ENCODE measurements at regions not wholly inside any gene's neighbourhood (a gene's known extent, or its start where the extent isn't known, plus 50 kb on each side); places are given as distances from the start of the nearest gene placed in this dataset.
"Not testable (repeated sequence)": the region's sequence is repeated elsewhere in the genome, so short reads cannot be mapped to it uniquely, and the experiment has no call there.

- DNase-seq (ENCODE audit: low spot score): no peak
- H3K4me3 Mint-ChIP-seq: no peak overlapping the region
- H3K9me3 Mint-ChIP-seq: peaks cover 32% of the 10 kb centered on the region
- no peak overlapping the region for H3K27ac Mint-ChIP-seq
- no peaks in the 10 kb centered on the region for H3K27me3 Mint-ChIP-seq (ENCODE audit: low read depth)
- no peaks in the 10 kb centered on the region for H3K36me3 Mint-ChIP-seq (ENCODE audit: low read depth)
- no peaks in the 10 kb centered on the region for H3K4me1 Mint-ChIP-seq (ENCODE audit: low read depth)
Observed at GRCh38 chr14:28303248-28303647, 463.3 kb upstream of the FOXG1 start.

GRCh38 chr14:28305938-28306337 is 460.6 kb upstream of the FOXG1 start:
- H3K27ac Mint-ChIP-seq: no peak overlapping the region
- no peaks in the 10 kb centered on the region for H3K4me1 Mint-ChIP-seq (ENCODE audit: low read depth)
- no peaks in the 10 kb centered on the region for H3K36me3 Mint-ChIP-seq (ENCODE audit: low read depth)
- no peak for DNase-seq (ENCODE audit: low spot score)
- no peak overlapping the region for H3K4me3 Mint-ChIP-seq
- H3K27me3 Mint-ChIP-seq (ENCODE audit: low read depth): no peaks in the 10 kb centered on the region
- peaks cover 30% of the 10 kb centered on the region for H3K9me3 Mint-ChIP-seq

GRCh38 chr14:28307506-28307905 is 459.1 kb upstream of the FOXG1 start:
- H3K4me1 Mint-ChIP-seq (ENCODE audit: low read depth): no peaks in the 10 kb centered on the region
- H3K27me3 Mint-ChIP-seq (ENCODE audit: low read depth): no peaks in the 10 kb centered on the region
- H3K27ac Mint-ChIP-seq: no peak overlapping the region
- H3K4me3 Mint-ChIP-seq: no peak overlapping the region
- H3K36me3 Mint-ChIP-seq (ENCODE audit: low read depth): no peaks in the 10 kb centered on the region
- DNase-seq (ENCODE audit: low spot score): no peak
- H3K9me3 Mint-ChIP-seq: peaks cover 27% of the 10 kb centered on the region

GRCh38 chr14:28308734-28309133 is 457.9 kb upstream of the FOXG1 start:
- H3K27ac Mint-ChIP-seq: no peak overlapping the region
- peaks cover 19% of the 10 kb centered on the region for H3K9me3 Mint-ChIP-seq
- H3K4me1 Mint-ChIP-seq (ENCODE audit: low read depth): no peaks in the 10 kb centered on the region
- H3K27me3 Mint-ChIP-seq (ENCODE audit: low read depth): no peaks in the 10 kb centered on the region
- no peaks in the 10 kb centered on the region for H3K36me3 Mint-ChIP-seq (ENCODE audit: low read depth)
- no peak overlapping the region for H3K4me3 Mint-ChIP-seq
- no peak for DNase-seq (ENCODE audit: low spot score)

GRCh38 chr14:28317890-28318675 is 448.5 kb upstream of the FOXG1 start:
- H3K4me1 Mint-ChIP-seq (ENCODE audit: low read depth): not testable (repeated sequence)

GRCh38 chr14:28321475-28322244 is 444.9 kb upstream of the FOXG1 start:
- H3K36me3 Mint-ChIP-seq (ENCODE audit: low read depth): no peaks in the 10 kb centered on the region
- no peak overlapping the region for H3K27ac Mint-ChIP-seq
- no peak for DNase-seq (ENCODE audit: low spot score)
- no peaks in the 10 kb centered on the region for H3K27me3 Mint-ChIP-seq (ENCODE audit: low read depth)
- H3K4me1 Mint-ChIP-seq (ENCODE audit: low read depth): no peaks in the 10 kb centered on the region
- H3K4me3 Mint-ChIP-seq: no peak overlapping the region
- peaks cover 19% of the 10 kb centered on the region for H3K9me3 Mint-ChIP-seq

More at GRCh38 chr14:28317890-28318675, 448.5 kb upstream of the FOXG1 start:
- H3K4me3 Mint-ChIP-seq; DNase-seq (ENCODE audit: low spot score); H3K36me3 Mint-ChIP-seq (ENCODE audit: low read depth); H3K27me3 Mint-ChIP-seq (ENCODE audit: low read depth); H3K27ac Mint-ChIP-seq: not testable (repeated sequence)
- H3K9me3 Mint-ChIP-seq: peaks cover 13% of the 10 kb centered on the region

- DNase-seq (ENCODE audit: low spot score): no peak
- H3K27me3 Mint-ChIP-seq (ENCODE audit: low read depth): no peaks in the 10 kb centered on the region
- no peaks in the 10 kb centered on the region for H3K4me1 Mint-ChIP-seq (ENCODE audit: low read depth)
- peaks cover 31% of the 10 kb centered on the region for H3K9me3 Mint-ChIP-seq
- H3K4me3 Mint-ChIP-seq: no peak overlapping the region
- H3K36me3 Mint-ChIP-seq (ENCODE audit: low read depth): no peaks in the 10 kb centered on the region
- H3K27ac Mint-ChIP-seq: no peak overlapping the region
Observed at GRCh38 chr14:28323366-28323765, 443.2 kb upstream of the FOXG1 start.

GRCh38 chr14:28323951-28324741 is 442.4 kb upstream of the FOXG1 start:
- H3K4me3 Mint-ChIP-seq: no peak overlapping the region
- H3K27me3 Mint-ChIP-seq (ENCODE audit: low read depth): no peaks in the 10 kb centered on the region
- no peaks in the 10 kb centered on the region for H3K36me3 Mint-ChIP-seq (ENCODE audit: low read depth)
- no peak overlapping the region for H3K27ac Mint-ChIP-seq
- no peaks in the 10 kb centered on the region for H3K4me1 Mint-ChIP-seq (ENCODE audit: low read depth)
- peaks cover 35% of the 10 kb centered on the region for H3K9me3 Mint-ChIP-seq
- DNase-seq (ENCODE audit: low spot score): no peak

GRCh38 chr14:28340816-28341215 is 425.8 kb upstream of the FOXG1 start:
- peaks cover 34% of the 10 kb centered on the region for H3K9me3 Mint-ChIP-seq
- H3K4me3 Mint-ChIP-seq: no peak overlapping the region
- DNase-seq (ENCODE audit: low spot score): no peak
- H3K27me3 Mint-ChIP-seq (ENCODE audit: low read depth): no peaks in the 10 kb centered on the region
- no peak overlapping the region for H3K27ac Mint-ChIP-seq
- no peaks in the 10 kb centered on the region for H3K36me3 Mint-ChIP-seq (ENCODE audit: low read depth)
- H3K4me1 Mint-ChIP-seq (ENCODE audit: low read depth): no peaks in the 10 kb centered on the region

- Mint-ChIP-seq H3K4me1 (ENCODE audit: low read depth) (no peaks in the 10 kb centered on the region), H3K36me3 (ENCODE audit: low read depth) (no peaks in the 10 kb centered on the region), H3K4me3 (no peak overlapping the region), H3K27me3 (ENCODE audit: low read depth) (no peaks in the 10 kb centered on the region), H3K27ac (no peak overlapping the region), H3K9me3 (peaks cover 42% of the 10 kb centered on the region)
- no peak for DNase-seq (ENCODE audit: low spot score)
Observed at GRCh38 chr14:28344381-28344780, 422.2 kb upstream of the FOXG1 start.

GRCh38 chr14:28348797-28349196 is 417.8 kb upstream of the FOXG1 start:
- Mint-ChIP-seq H3K9me3 (peaks cover 59% of the 10 kb centered on the region), H3K27ac (no peak overlapping the region), H3K27me3 (ENCODE audit: low read depth) (no peaks in the 10 kb centered on the region), H3K36me3 (ENCODE audit: low read depth) (no peaks in the 10 kb centered on the region), H3K4me1 (ENCODE audit: low read depth) (no peaks in the 10 kb centered on the region), H3K4me3 (no peak overlapping the region)
- no peak for DNase-seq (ENCODE audit: low spot score)

GRCh38 chr14:28356819-28357218 is 409.8 kb upstream of the FOXG1 start:
- Mint-ChIP-seq H3K36me3 (ENCODE audit: low read depth) (no peaks in the 10 kb centered on the region), H3K4me3 (no peak overlapping the region), H3K27ac (no peak overlapping the region), H3K9me3 (peaks cover 56% of the 10 kb centered on the region), H3K4me1 (ENCODE audit: low read depth) (no peaks in the 10 kb centered on the region), H3K27me3 (ENCODE audit: low read depth) (no peaks in the 10 kb centered on the region)
- no peak for DNase-seq (ENCODE audit: low spot score)

- H3K4me1 Mint-ChIP-seq (ENCODE audit: low read depth): no peaks in the 10 kb centered on the region
- no peak overlapping the region for H3K27ac Mint-ChIP-seq
- no peaks in the 10 kb centered on the region for H3K36me3 Mint-ChIP-seq (ENCODE audit: low read depth)
- H3K9me3 Mint-ChIP-seq: peaks cover 66% of the 10 kb centered on the region
- H3K27me3 Mint-ChIP-seq (ENCODE audit: low read depth): no peaks in the 10 kb centered on the region
- no peak for DNase-seq (ENCODE audit: low spot score)
- H3K4me3 Mint-ChIP-seq: no peak overlapping the region
Observed at GRCh38 chr14:28361486-28361885, 405.1 kb upstream of the FOXG1 start.

GRCh38 chr14:28365510-28365909 is 401.1 kb upstream of the FOXG1 start:
- DNase-seq (ENCODE audit: low spot score): no peak
- no peak overlapping the region for H3K27ac Mint-ChIP-seq
- H3K4me3 Mint-ChIP-seq: no peak overlapping the region
- no peaks in the 10 kb centered on the region for H3K27me3 Mint-ChIP-seq (ENCODE audit: low read depth)
- no peaks in the 10 kb centered on the region for H3K4me1 Mint-ChIP-seq (ENCODE audit: low read depth)
- H3K36me3 Mint-ChIP-seq (ENCODE audit: low read depth): no peaks in the 10 kb centered on the region
- peaks cover 49% of the 10 kb centered on the region for H3K9me3 Mint-ChIP-seq
